ENCODE measurements at regions not wholly inside any gene's neighbourhood (a gene's known extent, or its start where the extent isn't known, plus 50 kb on each side); places are given as distances from the start of the nearest gene placed in this dataset.

- DNase-seq (ENCODE audit: low spot score) = no peak
These were observed 243.2 kb downstream of the PTBP2 start for GRCh38 chr1:96964761-96965160.

- peak; percentile 64 for DNase-seq (ENCODE audit: low spot score)
These were observed 245.1 kb downstream of the PTBP2 start for GRCh38 chr1:96966536-96967138.

- no peak for DNase-seq (ENCODE audit: low spot score)
These were observed 245.7 kb downstream of the PTBP2 start for GRCh38 chr1:96967311-96967710.

- DNase-seq (ENCODE audit: low spot score) = peak; percentile 7
These were observed 247.0 kb downstream of the PTBP2 start for GRCh38 chr1:96968541-96968940.

GRCh38 chr1:96968983-96969382 lies 247.4 kb downstream of the PTBP2 start:
- no peak for DNase-seq (ENCODE audit: low spot score)

GRCh38 chr1:96969656-96970163 lies 248.1 kb downstream of the PTBP2 start:
- no peak for DNase-seq (ENCODE audit: low spot score)

GRCh38 chr1:96971439-96971838 lies 249.9 kb downstream of the PTBP2 start:
- no peak for DNase-seq (ENCODE audit: low spot score)

- DNase-seq (ENCODE audit: low spot score) = no peak
These were observed 250.4 kb downstream of the PTBP2 start for GRCh38 chr1:96971849-96972602.

GRCh38 chr1:96973605-96974004 lies 252.0 kb downstream of the PTBP2 start:
- no peak for DNase-seq (ENCODE audit: low spot score)

- DNase-seq (ENCODE audit: low spot score) = no peak
These were observed 256.9 kb downstream of the PTBP2 start for GRCh38 chr1:96978444-96978843.

- no peak for DNase-seq (ENCODE audit: low spot score)
These were observed 257.3 kb downstream of the PTBP2 start for GRCh38 chr1:96978901-96979300.

- no peak for DNase-seq (ENCODE audit: low spot score)
These were observed 258.0 kb downstream of the PTBP2 start for GRCh38 chr1:96979304-96980268.

GRCh38 chr1:96980448-96980847 lies 258.9 kb downstream of the PTBP2 start:
- DNase-seq (ENCODE audit: low spot score) = no peak

GRCh38 chr1:96981181-96981580 lies 259.6 kb downstream of the PTBP2 start:
- DNase-seq (ENCODE audit: low spot score) = no peak

- no peak for DNase-seq (ENCODE audit: low spot score)
These were observed 260.5 kb downstream of the PTBP2 start for GRCh38 chr1:96982118-96982517.

- DNase-seq (ENCODE audit: low spot score) = no peak
These were observed 262.3 kb downstream of the PTBP2 start for GRCh38 chr1:96983866-96984265.

- no peak for DNase-seq (ENCODE audit: low spot score)
These were observed 265.7 kb downstream of the PTBP2 start for GRCh38 chr1:96987186-96987703.

- DNase-seq (ENCODE audit: low spot score) = no peak
These were observed 267.7 kb downstream of the PTBP2 start for GRCh38 chr1:96989302-96989701.

- no peak for DNase-seq (ENCODE audit: low spot score)
These were observed 268.6 kb downstream of the PTBP2 start for GRCh38 chr1:96990136-96990535.

- DNase-seq (ENCODE audit: low spot score) = no peak
These were observed 269.7 kb downstream of the PTBP2 start for GRCh38 chr1:96991261-96991660.

GRCh38 chr1:96992871-96993270 lies 271.3 kb downstream of the PTBP2 start:
- DNase-seq (ENCODE audit: low spot score) = no peak

- no peak for DNase-seq (ENCODE audit: low spot score)
These were observed 273.8 kb downstream of the PTBP2 start for GRCh38 chr1:96995351-96995750.

Measured in putamen (tissue), 1 donor.